SH-SY5Y (cell line): ENCODE measurements at regions not wholly inside any gene's neighbourhood (a gene's known extent, or its start where the extent isn't known, plus 50 kb on each side); places are given as distances from the start of the nearest gene placed in this dataset.

Source experiments
- GATA2 ChIP-seq: IDR thresholded peaks from 2 replicates; pipeline ENCODE4 v1.6.1; 2011; ENCODE audit warnings: mild to moderate bottlenecking, low read depth, low read length
- GATA3 ChIP-seq: IDR thresholded peaks from 2 replicates; pipeline ENCODE4 v1.6.1; 2011; ENCODE audit warnings: low read depth, mild to moderate bottlenecking, low read length, moderate library complexity

DNA sequence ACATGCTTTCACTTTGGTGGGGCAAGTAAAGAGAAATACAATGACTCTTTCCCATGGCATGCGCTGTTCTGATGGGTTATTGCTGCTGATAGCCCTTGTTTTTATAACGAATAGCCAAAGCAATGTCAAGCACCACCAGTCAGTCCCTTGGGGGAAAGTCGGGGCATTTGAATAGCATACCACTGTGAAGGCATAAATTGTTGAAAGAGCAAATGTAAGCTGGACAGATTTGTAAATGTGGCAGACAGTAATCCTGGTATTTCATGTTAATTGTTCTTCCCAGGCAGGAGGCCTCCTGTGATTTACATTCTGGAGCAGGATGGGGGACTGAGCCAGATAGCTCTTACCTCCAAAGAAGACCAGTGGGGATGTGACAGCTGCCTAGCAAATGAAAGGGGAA, 293.3 kb downstream of the ADRA2A start:
- no peak for TF ChIP-seq GATA3
- no peak for TF ChIP-seq GATA2
